DND-41 (cell line): ENCODE measurements at regions not wholly inside any gene's neighbourhood (a gene's known extent, or its start where the extent isn't known, plus 50 kb on each side); places are given as distances from the start of the nearest gene placed in this dataset.

Experiments used
- ATAC-seq: fragments of 200-7000 bp; cut with Tn5 transposase; 3 replicates; pipeline ENCODE4 v1.9.1; 2021; ENCODE audit warnings: low read depth; ENCODE audit not compliant: insufficient read depth
- DNase-seq: peaks from one replicate; pipeline ENCODE4 v3.0.0-alpha.2; 2020
- H2AFZ ChIP-seq: 2 replicates; pipeline ENCODE4 v1.6.0; 2012; ENCODE audit warnings: low read depth, low read length
- H3K27ac ChIP-seq: 2 replicates; pipeline ENCODE4 v1.5.1; 2012; ENCODE audit warnings: low read length, inconsistent platforms
- H3K27me3 ChIP-seq: fragments of 200-600 bp; sonication (generic); 2 replicates; pipeline ENCODE4 v1.6.0; 2012; ENCODE audit warnings: low read length, mild to moderate bottlenecking, inconsistent platforms; ENCODE audit not compliant: insufficient read depth, poor library complexity
- H3K36me3 ChIP-seq: 2 replicates; pipeline ENCODE4 v1.5.1; 2012; ENCODE audit warnings: low read length, inconsistent platforms; ENCODE audit not compliant: insufficient read depth
- H3K4me1 ChIP-seq: 2 replicates; pipeline ENCODE4 v1.5.1; 2012; ENCODE audit warnings: mild to moderate bottlenecking, low read length; ENCODE audit not compliant: insufficient read depth
- H3K4me2 ChIP-seq: 2 replicates; pipeline ENCODE4 v1.6.0; 2012; ENCODE audit warnings: mild to moderate bottlenecking, moderate library complexity, low read length, inconsistent platforms; ENCODE audit not compliant: insufficient read depth
- H3K4me3 ChIP-seq, 2 experiments: fragments of 200-600 bp in 1 of 2; shearing (Covaris generic) in 1 of 2; 2 replicates each; pipeline ENCODE4 v1.5.1; 2012 to 2016; ENCODE audit warnings: inconsistent platforms in 2 of 2, low read length in 2 of 2, mild to moderate bottlenecking in 2 of 2, low read depth in 1 of 2, moderate library complexity in 1 of 2
- H3K79me2 ChIP-seq: 2 replicates; pipeline ENCODE4 v1.6.0; 2012; ENCODE audit warnings: low read length, inconsistent platforms; ENCODE audit not compliant: insufficient read depth
- H3K9ac ChIP-seq: 2 replicates; pipeline ENCODE4 v1.6.0; 2012; ENCODE audit warnings: low read depth, mild to moderate bottlenecking, inconsistent platforms, low read length, moderate library complexity
- H3K9me3 ChIP-seq: 2 replicates; pipeline ENCODE4 v1.5.1; 2012; ENCODE audit warnings: low read length, moderate library complexity, mild to moderate bottlenecking, inconsistent platforms; ENCODE audit not compliant: insufficient read depth, severe bottlenecking
- H4K20me1 ChIP-seq: 2 replicates; pipeline ENCODE4 v1.6.0; 2012; ENCODE audit warnings: low read length; ENCODE audit not compliant: insufficient read depth
- EZH2 ChIP-seq: IDR thresholded peaks from 3 replicates; pipeline ENCODE4 v1.6.1; 2012; ENCODE audit warnings: borderline replicate concordance, low read depth, mild to moderate bottlenecking, moderate library complexity, low read length, inconsistent platforms; ENCODE audit not compliant: severe bottlenecking
- TF ChIP-seq, protein P1 (sequence below): IDR thresholded peaks from 2 replicates; pipeline ENCODE4 v1.5.1; 2012; ENCODE audit warnings: borderline replicate concordance, low read length, moderate library complexity, mild to moderate bottlenecking; ENCODE audit not compliant: poor library complexity, severe bottlenecking; ENCODE audit errors: extremely low read depth

DNA sequence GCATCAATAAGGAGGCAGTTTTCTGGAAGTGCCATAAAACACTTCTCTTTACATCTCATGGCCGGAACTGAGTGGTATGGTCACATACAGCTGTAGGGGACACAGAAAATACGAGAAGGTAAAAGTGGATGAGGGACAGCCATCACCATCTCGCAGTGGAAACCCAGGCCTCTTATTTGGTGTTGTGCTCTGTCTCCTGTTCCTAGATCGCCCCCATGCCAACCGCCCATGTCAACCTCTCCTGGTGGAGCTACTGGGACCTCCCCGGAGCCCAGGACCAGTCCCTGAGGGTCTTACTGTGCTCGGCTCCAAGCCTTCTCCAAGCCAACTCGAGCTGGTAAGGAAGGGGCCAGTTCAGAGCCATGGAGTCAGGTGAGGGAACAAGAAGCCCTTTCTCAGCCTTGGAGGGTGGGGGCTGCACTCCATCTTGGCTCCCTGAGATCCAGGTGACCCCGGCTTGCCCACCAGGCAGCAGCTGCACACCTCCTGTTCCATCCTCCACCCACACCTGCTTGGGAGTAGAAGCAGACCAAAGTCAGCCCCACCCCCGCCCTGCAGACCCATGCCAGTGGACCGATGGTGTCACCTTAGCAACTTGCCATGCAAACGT lies 149.0 kb upstream of the CST7 start:
- Histone ChIP-seq H3K9ac (no peak overlapping the region), H4K20me1 (no peaks in the 10 kb centered on the region), H3K79me2 (no peaks in the 10 kb centered on the region), H3K4me3 (no peak overlapping the region), H3K36me3 (no peaks in the 10 kb centered on the region), H3K4me1 (no peaks in the 10 kb centered on the region), H3K4me2 (no peak overlapping the region), H3K9me3 (no peaks in the 10 kb centered on the region), H3K27me3 (no peaks in the 10 kb centered on the region), H2AFZ (no peak overlapping the region), H3K27ac (no peak overlapping the region)
- TF ChIP-seq, protein P1, sequence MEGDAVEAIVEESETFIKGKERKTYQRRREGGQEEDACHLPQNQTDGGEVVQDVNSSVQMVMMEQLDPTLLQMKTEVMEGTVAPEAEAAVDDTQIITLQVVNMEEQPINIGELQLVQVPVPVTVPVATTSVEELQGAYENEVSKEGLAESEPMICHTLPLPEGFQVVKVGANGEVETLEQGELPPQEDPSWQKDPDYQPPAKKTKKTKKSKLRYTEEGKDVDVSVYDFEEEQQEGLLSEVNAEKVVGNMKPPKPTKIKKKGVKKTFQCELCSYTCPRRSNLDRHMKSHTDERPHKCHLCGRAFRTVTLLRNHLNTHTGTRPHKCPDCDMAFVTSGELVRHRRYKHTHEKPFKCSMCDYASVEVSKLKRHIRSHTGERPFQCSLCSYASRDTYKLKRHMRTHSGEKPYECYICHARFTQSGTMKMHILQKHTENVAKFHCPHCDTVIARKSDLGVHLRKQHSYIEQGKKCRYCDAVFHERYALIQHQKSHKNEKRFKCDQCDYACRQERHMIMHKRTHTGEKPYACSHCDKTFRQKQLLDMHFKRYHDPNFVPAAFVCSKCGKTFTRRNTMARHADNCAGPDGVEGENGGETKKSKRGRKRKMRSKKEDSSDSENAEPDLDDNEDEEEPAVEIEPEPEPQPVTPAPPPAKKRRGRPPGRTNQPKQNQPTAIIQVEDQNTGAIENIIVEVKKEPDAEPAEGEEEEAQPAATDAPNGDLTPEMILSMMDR = no peak
- no peak for TF ChIP-seq EZH2
- ATAC-seq (no peak), DNase-seq (no peak)

DNA sequence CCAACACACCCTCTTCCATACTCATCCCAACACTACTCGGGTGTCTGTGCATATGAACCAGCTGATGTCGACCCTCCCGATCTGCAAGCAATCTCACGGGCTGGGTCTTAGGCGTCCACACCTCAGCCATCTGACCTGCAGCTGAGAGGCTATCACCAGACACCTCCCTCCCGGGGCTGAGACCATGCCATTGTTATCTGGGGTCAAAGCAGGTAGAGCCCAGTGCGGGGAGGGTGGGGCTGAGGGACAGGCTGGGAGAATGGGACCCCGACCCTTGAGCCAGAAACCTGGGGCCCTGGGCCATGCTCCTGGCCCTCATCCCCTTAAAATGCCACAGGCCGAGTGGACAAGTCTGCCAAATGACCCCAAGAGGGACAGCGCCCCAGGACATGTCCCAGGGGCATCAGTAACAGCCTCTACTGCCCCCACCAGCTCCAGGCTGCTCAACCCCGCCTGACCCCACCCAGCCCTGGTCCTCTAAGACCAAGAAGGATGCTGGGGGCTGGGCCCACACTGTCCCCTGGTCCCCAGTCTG lies 146.7 kb upstream of the CST7 start:
- H4K20me1 ChIP-seq = 0 out of 2 replicates have a peak, but pooled peaks cover 2% of the 10 kb centered on the region
- H3K27me3 ChIP-seq = no peaks in the 10 kb centered on the region
- no peaks in the 10 kb centered on the region for H3K79me2 ChIP-seq
- ATAC-seq = no peak
- no peaks in the 10 kb centered on the region for H3K36me3 ChIP-seq
- no peak overlapping the region for H3K27ac ChIP-seq
- H3K4me2 ChIP-seq = no peak overlapping the region
- no peaks in the 10 kb centered on the region for H3K4me1 ChIP-seq
- no peak for DNase-seq
- TF ChIP-seq EZH2 = no peak
- TF ChIP-seq, protein P1 = no peak
- H3K9ac ChIP-seq = no peak overlapping the region
- no peak overlapping the region for H2AFZ ChIP-seq
- no peaks in the 10 kb centered on the region for H3K9me3 ChIP-seq
- no peak overlapping the region for H3K4me3 ChIP-seq

DNA sequence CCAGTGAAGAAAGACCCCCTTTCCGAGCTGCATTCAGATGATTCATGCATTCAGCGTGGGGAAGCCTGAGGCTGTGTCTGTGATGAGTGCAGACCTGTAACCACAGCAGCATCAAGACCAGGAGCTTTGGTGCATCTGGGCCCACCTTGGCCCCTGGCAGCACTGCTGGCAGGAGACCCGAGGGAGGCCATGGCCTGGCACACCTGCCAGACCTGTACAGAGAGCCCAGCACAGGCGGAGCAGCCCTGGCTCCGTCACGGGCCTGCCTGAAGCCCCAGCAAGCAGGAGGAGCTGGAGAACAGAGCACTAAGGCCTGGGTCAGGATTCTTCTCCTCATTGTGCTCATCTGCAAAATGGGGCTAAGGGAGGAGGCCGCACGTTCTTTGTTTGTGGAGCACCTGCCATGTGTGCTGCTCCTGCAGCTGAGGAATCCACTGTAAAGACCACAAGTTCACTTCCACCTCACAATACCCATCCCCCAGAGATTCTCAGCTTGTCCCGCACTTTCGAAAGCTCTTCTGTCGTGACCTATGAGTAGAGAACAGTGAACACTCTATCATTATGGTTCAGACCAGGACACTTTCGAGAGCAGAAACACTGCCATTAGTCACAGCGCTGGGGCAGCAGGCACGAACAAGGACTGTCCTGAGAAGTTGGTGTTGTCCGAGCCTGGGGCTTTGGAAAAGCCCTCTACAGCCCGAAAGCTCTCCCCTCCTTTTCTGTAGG lies 144.4 kb upstream of the CST7 start:
- no peaks in the 10 kb centered on the region for H3K27me3 ChIP-seq
- no peaks in the 10 kb centered on the region for H3K9me3 ChIP-seq
- no peak overlapping the region for H3K4me2 ChIP-seq
- H4K20me1 ChIP-seq = 0 out of 2 replicates have a peak, but pooled peaks cover 2% of the 10 kb centered on the region
- no peaks in the 10 kb centered on the region for H3K4me1 ChIP-seq
- no peak overlapping the region for H3K27ac ChIP-seq
- no peak for ATAC-seq
- no peaks in the 10 kb centered on the region for H3K36me3 ChIP-seq
- no peak overlapping the region for H3K4me3 ChIP-seq
- TF ChIP-seq EZH2 = no peak
- TF ChIP-seq, protein P1 = no peak
- no peaks in the 10 kb centered on the region for H3K79me2 ChIP-seq
- no peak overlapping the region for H3K9ac ChIP-seq
- DNase-seq = no peak
- no peak overlapping the region for H2AFZ ChIP-seq
